ENCODE measurements at regions not wholly inside any gene's neighbourhood (a gene's known extent, or its start where the extent isn't known, plus 50 kb on each side); places are given as distances from the start of the nearest gene placed in this dataset.

- TF ChIP-seq CTCF (IDR thresholded peaks at IDR 0.05; ENCODE audit: low read depth, low read length, poor library complexity, severe bottlenecking): no peak
- no peak for TF ChIP-seq EZH2phosphoT487 (IDR thresholded peaks at IDR 0.05; ENCODE audit: borderline replicate concordance, low read length)
These were observed 425.4 kb downstream of the NOVA1 start for GRCh38 chr14:26172396-26172795.

All from DOHH2 (cell line).